ENCODE measurements at regions not wholly inside any gene's neighbourhood (a gene's known extent, or its start where the extent isn't known, plus 50 kb on each side); places are given as distances from the start of the nearest gene placed in this dataset.

GRCh38 chr13:30017880-30018279 lies 167.5 kb upstream of the UBL3 start:
- Mint-ChIP-seq H3K4me1 (ENCODE audit: insufficient read depth, unreplicated experiment) (peaks cover 8% of the 10 kb centered on the region), H3K36me3 (ENCODE audit: insufficient read depth, unreplicated experiment) (no peaks in the 10 kb centered on the region), H3K27me3 (ENCODE audit: insufficient read depth, unreplicated experiment) (no peaks in the 10 kb centered on the region), H3K4me3 (ENCODE audit: unreplicated experiment) (no peak overlapping the region), H3K9me3 (ENCODE audit: unreplicated experiment) (no peaks in the 10 kb centered on the region), H3K27ac (ENCODE audit: low read depth, unreplicated experiment) (no peak overlapping the region)
- no TSS peak for BruUV-seq (replicated peaks)
- no peak for DNase-seq (ENCODE audit: unreplicated experiment)
- POLR2A ChIA-PET: no interaction called here
- CTCF ChIA-PET: interaction anchor here (0.8 kb wide), 1 partner anchor 14 kb away, joined by 4 read pairs; no protein-coding TSS in a partner anchor
- intact Hi-C loops (cut with micrococcal nuclease): no loop called here
- no peak for TF ChIP-seq CTCF (IDR thresholded peaks at IDR 0.05; ENCODE audit: unreplicated experiment)

- ChIA-PET POLR2A (no interaction called here), CTCF (no interaction called here)
- Mint-ChIP-seq H3K9me3 (ENCODE audit: unreplicated experiment) (no peaks in the 10 kb centered on the region), H3K4me1 (ENCODE audit: insufficient read depth, unreplicated experiment) (peaks cover 8% of the 10 kb centered on the region), H3K36me3 (ENCODE audit: insufficient read depth, unreplicated experiment) (no peaks in the 10 kb centered on the region), H3K27me3 (ENCODE audit: insufficient read depth, unreplicated experiment) (no peaks in the 10 kb centered on the region), H3K27ac (ENCODE audit: low read depth, unreplicated experiment) (no peak overlapping the region), H3K4me3 (ENCODE audit: unreplicated experiment) (no peak overlapping the region)
- no TSS peak for BruUV-seq (replicated peaks)
- TF ChIP-seq CTCF (IDR thresholded peaks at IDR 0.05; ENCODE audit: unreplicated experiment): no peak
- intact Hi-C loops (cut with micrococcal nuclease): no loop called here
- DNase-seq (ENCODE audit: unreplicated experiment): no peak
Measured at GRCh38 chr13:30016398-30016797, 166.0 kb upstream of the UBL3 start.

- Mint-ChIP-seq H3K27me3 (ENCODE audit: insufficient read depth, unreplicated experiment) (no peaks in the 10 kb centered on the region), H3K27ac (ENCODE audit: low read depth, unreplicated experiment) (no peak overlapping the region), H3K4me3 (ENCODE audit: unreplicated experiment) (no peak overlapping the region), H3K9me3 (ENCODE audit: unreplicated experiment) (no peaks in the 10 kb centered on the region), H3K4me1 (ENCODE audit: insufficient read depth, unreplicated experiment) (peaks cover 4% of the 10 kb centered on the region), H3K36me3 (ENCODE audit: insufficient read depth, unreplicated experiment) (no peaks in the 10 kb centered on the region)
- CTCF ChIA-PET: no interaction called here
- no peak for TF ChIP-seq CTCF (IDR thresholded peaks at IDR 0.05; ENCODE audit: unreplicated experiment)
- BruUV-seq (replicated peaks): no TSS peak
- intact Hi-C loops (cut with micrococcal nuclease): no loop called here
- no peak for DNase-seq (ENCODE audit: unreplicated experiment)
- POLR2A ChIA-PET: interaction anchor here (0.7 kb wide), 1 partner anchor 45 kb away, joined by 3 read pairs; no protein-coding TSS in a partner anchor
Measured at GRCh38 chr13:30009411-30009810, 159.0 kb upstream of the UBL3 start.

- CTCF ChIA-PET: interaction anchor here (0.6 kb wide), 1 partner anchor 160 kb away, joined by 3 read pairs; no protein-coding TSS in a partner anchor
Measured at GRCh38 chr13:30006246-30006645, 155.8 kb upstream of the UBL3 start.

More at GRCh38 chr13:30006246-30006645, 155.8 kb upstream of the UBL3 start:
- peaks cover 19% of the 10 kb centered on the region for H3K4me1 Mint-ChIP-seq (ENCODE audit: insufficient read depth, unreplicated experiment)
- TF ChIP-seq CTCF (IDR thresholded peaks at IDR 0.05; ENCODE audit: unreplicated experiment): no peak
- POLR2A ChIA-PET: interaction anchor here (0.6 kb wide), 1 partner anchor 51 kb away, joined by 4 read pairs; no protein-coding TSS in a partner anchor
- no peak for DNase-seq (ENCODE audit: unreplicated experiment)
- no peaks in the 10 kb centered on the region for H3K9me3 Mint-ChIP-seq (ENCODE audit: unreplicated experiment)
- no peak overlapping the region for H3K4me3 Mint-ChIP-seq (ENCODE audit: unreplicated experiment)
- no peaks in the 10 kb centered on the region for H3K36me3 Mint-ChIP-seq (ENCODE audit: insufficient read depth, unreplicated experiment)
- intact Hi-C loops (cut with micrococcal nuclease): no loop called here
- no peak overlapping the region for H3K27ac Mint-ChIP-seq (ENCODE audit: low read depth, unreplicated experiment)
- BruUV-seq (replicated peaks): no TSS peak
- no peaks in the 10 kb centered on the region for H3K27me3 Mint-ChIP-seq (ENCODE audit: insufficient read depth, unreplicated experiment)

Measured in MCF 10A (cell line).